GM18951 (cell line): ENCODE measurements at regions not wholly inside any gene's neighbourhood (a gene's known extent, or its start where the extent isn't known, plus 50 kb on each side); places are given as distances from the start of the nearest gene placed in this dataset.

Experiments
- POLR2A ChIP-seq: IDR thresholded peaks from 4 replicates; pipeline ENCODE4 v1.6.1; 2011; ENCODE audit warnings: mild to moderate bottlenecking; ENCODE audit not compliant: insufficient read length, insufficient read depth; ENCODE audit errors: extremely low read depth
- in situ Hi-C: fragments of 300-500 bp; cut with MboI; formaldehyde crosslinking; loops from one replicate; pipeline ENCODE4 v1.12.0; 2022; ENCODE audit warnings: low sequenced_read_pairs, mixed read lengths, inconsistent platforms; ENCODE audit not compliant: unreplicated experiment

- in situ Hi-C loops: no loop called here
These were observed 384.6 kb downstream of the DTHD1 start for GRCh38 chr4:36665985-36666527.

GRCh38 chr4:36675436-36675835 is 394.0 kb downstream of the DTHD1 start:
- in situ Hi-C loops: no loop called here
- TF ChIP-seq POLR2A: no peak

More at GRCh38 chr4:36665985-36666527, 384.6 kb downstream of the DTHD1 start:
- TF ChIP-seq POLR2A: no peak

- in situ Hi-C loops: no loop called here
- TF ChIP-seq POLR2A: no peak
These were observed 395.0 kb downstream of the DTHD1 start for GRCh38 chr4:36676139-36677050.

GRCh38 chr4:36677112-36677511 is 395.7 kb downstream of the DTHD1 start:
- no peak for TF ChIP-seq POLR2A
- in situ Hi-C loops: no loop called here

- no peak for TF ChIP-seq POLR2A
- in situ Hi-C loops: no loop called here
These were observed 396.5 kb downstream of the DTHD1 start for GRCh38 chr4:36677874-36678273.

GRCh38 chr4:36687681-36688080 is 406.3 kb downstream of the DTHD1 start:
- no peak for TF ChIP-seq POLR2A
- in situ Hi-C loops: no loop called here

GRCh38 chr4:36692586-36692985 is 411.2 kb downstream of the DTHD1 start:
- TF ChIP-seq POLR2A: no peak
- in situ Hi-C loops: no loop called here

- in situ Hi-C loops: no loop called here
- no peak for TF ChIP-seq POLR2A
These were observed 420.8 kb downstream of the DTHD1 start for GRCh38 chr4:36702245-36702644.

GRCh38 chr4:36704289-36704688 is 422.9 kb downstream of the DTHD1 start:
- in situ Hi-C loops: no loop called here
- no peak for TF ChIP-seq POLR2A

- in situ Hi-C loops: no loop called here
- TF ChIP-seq POLR2A: no peak
These were observed 428.6 kb downstream of the DTHD1 start for GRCh38 chr4:36709991-36710390.

- in situ Hi-C loops: no loop called here
- no peak for TF ChIP-seq POLR2A
These were observed 430.6 kb downstream of the DTHD1 start for GRCh38 chr4:36712013-36712412.

- in situ Hi-C loops: no loop called here
- no peak for TF ChIP-seq POLR2A
These were observed 435.5 kb downstream of the DTHD1 start for GRCh38 chr4:36716874-36717273.

GRCh38 chr4:36719425-36719824 is 438.0 kb downstream of the DTHD1 start:
- in situ Hi-C loops: no loop called here
- no peak for TF ChIP-seq POLR2A

- in situ Hi-C loops: no loop called here
These were observed 441.6 kb downstream of the DTHD1 start for GRCh38 chr4:36722986-36723385.

More at GRCh38 chr4:36722986-36723385, 441.6 kb downstream of the DTHD1 start:
- no peak for TF ChIP-seq POLR2A
